GM12891 (cell line): ENCODE measurements at regions not wholly inside any gene's neighbourhood (a gene's known extent, or its start where the extent isn't known, plus 50 kb on each side); places are given as distances from the start of the nearest gene placed in this dataset.

Experiments used
- PAX5 ChIP-seq: IDR thresholded peaks from 2 replicates; pipeline ENCODE4 v1.6.1; 2011; ENCODE audit warnings: low read length, moderate library complexity, mild to moderate bottlenecking; ENCODE audit not compliant: insufficient read depth, severe bottlenecking
- POLR2A ChIP-seq: IDR thresholded peaks from 2 replicates; pipeline ENCODE4 v1.6.1; 2011; ENCODE audit warnings: low read depth, low read length, control low read depth
- POLR2AphosphoS5 ChIP-seq: IDR thresholded peaks from 2 replicates; pipeline ENCODE4 v1.6.1; 2011; ENCODE audit warnings: low read depth, low read length, control low read depth
- SPI1 ChIP-seq: IDR thresholded peaks from 2 replicates; pipeline ENCODE4 v1.6.1; 2011; ENCODE audit warnings: low read depth, low read length, control low read depth
- TAF1 ChIP-seq: IDR thresholded peaks from 2 replicates; pipeline ENCODE4 v1.6.1; 2011; ENCODE audit warnings: low read depth, low read length, control low read depth

DNA sequence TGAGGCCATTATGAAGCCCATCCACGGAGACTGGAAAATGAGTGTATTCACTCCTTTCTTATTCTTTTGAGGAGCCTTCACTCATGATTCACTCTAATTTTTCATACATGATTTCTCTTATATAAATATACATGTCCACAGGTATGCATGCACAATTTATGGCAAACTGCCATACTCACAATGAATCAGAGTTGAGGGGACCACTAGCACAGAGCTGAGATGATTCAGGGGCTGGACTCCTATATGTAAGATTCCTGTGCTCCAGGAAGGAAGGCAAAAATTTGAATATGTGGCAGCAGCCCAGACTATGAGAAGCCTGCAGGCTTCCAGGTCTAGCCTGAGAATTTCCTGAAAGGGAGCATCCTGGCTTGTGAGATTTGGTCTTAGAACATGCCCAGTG lies 484.6 kb downstream of the PRELID2 start:
- TF ChIP-seq PAX5 (no peak), POLR2AphosphoS5 (no peak), POLR2A (no peak), SPI1 (no peak), TAF1 (no peak)
